ENCODE measurements at regions not wholly inside any gene's neighbourhood (a gene's known extent, or its start where the extent isn't known, plus 50 kb on each side); places are given as distances from the start of the nearest gene placed in this dataset.
"Not testable (repeated sequence)": the region's sequence is repeated elsewhere in the genome, so short reads cannot be mapped to it uniquely, and the experiment has no call there.

- no peak for DNase-seq
Measured at GRCh38 chr12:107511292-107511691, 174.3 kb upstream of the PWP1 start.

- DNase-seq: no peak
Measured at GRCh38 chr12:107512391-107512790, 173.2 kb upstream of the PWP1 start.

GRCh38 chr12:107513184-107513583, 172.4 kb upstream of the PWP1 start:
- no peak for DNase-seq

- DNase-seq: no peak
Measured at GRCh38 chr12:107513636-107514400, 171.8 kb upstream of the PWP1 start.

- DNase-seq: no peak
Measured at GRCh38 chr12:107514887-107515445, 170.6 kb upstream of the PWP1 start.

- no peak for DNase-seq
Measured at GRCh38 chr12:107515446-107515958, 170.1 kb upstream of the PWP1 start.

- DNase-seq: not testable (repeated sequence)
Measured at GRCh38 chr12:107517816-107518215, 167.8 kb upstream of the PWP1 start.

- DNase-seq: peak; percentile 33
Measured at GRCh38 chr12:107518868-107519267, 166.7 kb upstream of the PWP1 start.

GRCh38 chr12:107519906-107520859, 165.4 kb upstream of the PWP1 start:
- no peak for DNase-seq

- no peak for DNase-seq
Measured at GRCh38 chr12:107521826-107522355, 163.7 kb upstream of the PWP1 start.

- no peak for DNase-seq
Measured at GRCh38 chr12:107522692-107523477, 162.7 kb upstream of the PWP1 start.

- DNase-seq: no peak
Measured at GRCh38 chr12:107523775-107524535, 161.6 kb upstream of the PWP1 start.

GRCh38 chr12:107525063-107525718, 160.4 kb upstream of the PWP1 start:
- DNase-seq: no peak

GRCh38 chr12:107525719-107526554, 159.7 kb upstream of the PWP1 start:
- no peak for DNase-seq

GRCh38 chr12:107526555-107527180, 158.9 kb upstream of the PWP1 start:
- DNase-seq: no peak

- no peak for DNase-seq
Measured at GRCh38 chr12:107528731-107529365, 156.8 kb upstream of the PWP1 start.

GRCh38 chr12:107529991-107530390, 155.6 kb upstream of the PWP1 start:
- no peak for DNase-seq

GRCh38 chr12:107530701-107531100, 154.9 kb upstream of the PWP1 start:
- no peak for DNase-seq

- no peak for DNase-seq
Measured at GRCh38 chr12:107533218-107533617, 152.4 kb upstream of the PWP1 start.
